ENCODE measurements at regions not wholly inside any gene's neighbourhood (a gene's known extent, or its start where the extent isn't known, plus 50 kb on each side); places are given as distances from the start of the nearest gene placed in this dataset.
"Not testable (repeated sequence)": the region's sequence is repeated elsewhere in the genome, so short reads cannot be mapped to it uniquely, and the experiment has no call there.

DNA sequence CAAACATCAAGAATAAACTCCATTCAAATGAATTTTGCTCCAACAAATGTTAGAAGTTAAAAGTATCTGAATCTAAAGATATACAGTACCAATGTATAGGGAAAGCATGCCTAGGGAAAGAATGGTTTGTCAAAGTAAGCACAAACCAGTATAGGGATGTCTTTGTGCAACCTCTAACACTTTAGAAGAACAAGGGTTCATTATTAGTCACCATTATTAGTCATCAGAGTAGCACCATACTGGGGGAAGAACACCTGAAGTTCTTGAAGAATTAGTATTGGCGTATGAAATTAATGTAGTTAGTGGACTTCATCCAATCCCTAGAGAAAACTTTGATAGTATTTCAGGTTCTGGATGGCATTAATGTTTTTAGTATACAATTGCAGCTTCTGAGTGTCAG, 943.7 kb downstream of the METTL15 start:
- no peaks in the 10 kb centered on the region for H3K4me1 ChIP-seq (ENCODE audit: insufficient read depth, low read length)
- no peaks in the 10 kb centered on the region for H3K36me3 Mint-ChIP-seq (ENCODE audit: low read depth)
- no peak overlapping the region for H3K27ac ChIP-seq (ENCODE audit: low read depth in 1 of 2, low read length in 2 of 2)
- no peaks in the 10 kb centered on the region for H3K27me3 Mint-ChIP-seq
- TF ChIP-seq, protein P1, sequence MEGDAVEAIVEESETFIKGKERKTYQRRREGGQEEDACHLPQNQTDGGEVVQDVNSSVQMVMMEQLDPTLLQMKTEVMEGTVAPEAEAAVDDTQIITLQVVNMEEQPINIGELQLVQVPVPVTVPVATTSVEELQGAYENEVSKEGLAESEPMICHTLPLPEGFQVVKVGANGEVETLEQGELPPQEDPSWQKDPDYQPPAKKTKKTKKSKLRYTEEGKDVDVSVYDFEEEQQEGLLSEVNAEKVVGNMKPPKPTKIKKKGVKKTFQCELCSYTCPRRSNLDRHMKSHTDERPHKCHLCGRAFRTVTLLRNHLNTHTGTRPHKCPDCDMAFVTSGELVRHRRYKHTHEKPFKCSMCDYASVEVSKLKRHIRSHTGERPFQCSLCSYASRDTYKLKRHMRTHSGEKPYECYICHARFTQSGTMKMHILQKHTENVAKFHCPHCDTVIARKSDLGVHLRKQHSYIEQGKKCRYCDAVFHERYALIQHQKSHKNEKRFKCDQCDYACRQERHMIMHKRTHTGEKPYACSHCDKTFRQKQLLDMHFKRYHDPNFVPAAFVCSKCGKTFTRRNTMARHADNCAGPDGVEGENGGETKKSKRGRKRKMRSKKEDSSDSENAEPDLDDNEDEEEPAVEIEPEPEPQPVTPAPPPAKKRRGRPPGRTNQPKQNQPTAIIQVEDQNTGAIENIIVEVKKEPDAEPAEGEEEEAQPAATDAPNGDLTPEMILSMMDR (IDR thresholded peaks at IDR 0.05) = no peak
- H3K4me3 Mint-ChIP-seq = no peak overlapping the region
- no peaks in the 10 kb centered on the region for H3K36me3 ChIP-seq (ENCODE audit: insufficient read depth, low read length)
- peaks cover 0 to 14% of the 10 kb centered on the region in 2 experiments for H3K9me3 ChIP-seq (ENCODE audit: control insufficient read depth in 1 of 2, insufficient read depth in 1 of 2, low read length in 2 of 2)
- H3K4me3 ChIP-seq (ENCODE audit: low read length) = no peak overlapping the region
- CTCF ChIA-PET = no interaction called here
- ATAC-seq (ENCODE audit: poor library complexity) (no peak), DNase-seq (no peak)
- POLR2A ChIA-PET = no interaction called here
- intact Hi-C loops (cut with DNase I, micrococcal nuclease) = no loop called here
- no peaks in the 10 kb centered on the region for H3K27me3 ChIP-seq (ENCODE audit: control insufficient read depth in 1 of 2, insufficient read depth in 2 of 2, low read length in 2 of 2)
- no peaks in the 10 kb centered on the region for H3K4me1 Mint-ChIP-seq (ENCODE audit: low read depth)
- peaks cover 23% of the 10 kb centered on the region for H3K9me3 Mint-ChIP-seq
- H3K27ac Mint-ChIP-seq = no peak overlapping the region

DNA sequence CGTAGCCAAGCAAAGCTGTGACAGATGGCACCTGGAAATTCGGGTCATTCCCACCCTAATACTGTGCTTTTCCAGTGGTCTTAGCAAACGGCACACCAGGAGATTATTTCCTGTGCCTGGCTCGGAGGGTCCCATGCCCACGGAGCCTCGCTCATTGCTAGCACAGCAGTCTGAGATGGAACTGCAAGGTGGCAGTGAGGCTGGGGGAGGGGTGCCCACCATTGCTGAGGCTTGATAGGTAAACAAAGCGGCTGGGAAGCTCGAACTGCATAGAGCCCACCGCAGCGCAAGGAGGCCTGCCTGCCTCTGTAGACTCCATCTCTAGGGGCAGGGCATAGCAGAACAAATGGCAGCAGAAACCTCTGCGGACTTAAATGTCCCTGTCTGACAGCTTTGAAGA, 942.8 kb downstream of the METTL15 start:
- H3K4me3 Mint-ChIP-seq; H3K36me3 ChIP-seq (ENCODE audit: insufficient read depth, low read length); H3K27me3 ChIP-seq (ENCODE audit: control insufficient read depth in 1 of 2, insufficient read depth in 2 of 2, low read length in 2 of 2); H3K4me1 ChIP-seq (ENCODE audit: insufficient read depth, low read length); H3K4me1 Mint-ChIP-seq (ENCODE audit: low read depth); H3K27me3 Mint-ChIP-seq; H3K27ac Mint-ChIP-seq; H3K4me3 ChIP-seq (ENCODE audit: low read length); ATAC-seq (ENCODE audit: poor library complexity); DNase-seq; intact Hi-C loops (cut with DNase I, micrococcal nuclease); H3K9me3 ChIP-seq (ENCODE audit: control insufficient read depth in 1 of 2, insufficient read depth in 1 of 2, low read length in 2 of 2); CTCF ChIA-PET; POLR2A ChIA-PET; H3K36me3 Mint-ChIP-seq (ENCODE audit: low read depth); H3K27ac ChIP-seq (ENCODE audit: low read depth in 1 of 2, low read length in 2 of 2): not testable (repeated sequence)
- peaks cover 18% of the 10 kb centered on the region for H3K9me3 Mint-ChIP-seq

DNA sequence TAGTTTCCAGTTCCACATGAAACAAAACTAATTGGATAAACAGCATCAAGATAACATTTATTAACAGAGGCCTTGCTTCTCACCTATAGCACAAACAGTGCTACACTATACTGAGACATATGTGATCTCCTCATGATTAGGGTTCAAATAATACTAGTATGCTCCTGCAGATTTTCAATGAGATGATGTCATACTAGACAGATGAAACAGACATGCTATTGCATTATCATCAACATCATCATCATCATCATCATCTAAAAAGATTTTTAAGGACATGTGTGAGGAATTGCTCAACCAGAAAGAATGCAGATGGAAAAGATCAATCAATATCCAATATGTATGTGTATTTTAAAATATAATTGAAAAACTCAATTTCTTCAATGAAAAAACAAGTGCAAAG, 932.3 kb downstream of the METTL15 start:
- Mint-ChIP-seq H3K27ac (no peak overlapping the region), H3K9me3 (peaks cover 18% of the 10 kb centered on the region), H3K4me3 (no peak overlapping the region), H3K27me3 (no peaks in the 10 kb centered on the region), H3K36me3 (ENCODE audit: low read depth) (no peaks in the 10 kb centered on the region), H3K4me1 (ENCODE audit: low read depth) (no peaks in the 10 kb centered on the region)
- Histone ChIP-seq H3K27ac (ENCODE audit: low read depth in 1 of 2, low read length in 2 of 2) (no peak overlapping the region), H3K9me3 (ENCODE audit: control insufficient read depth in 1 of 2, insufficient read depth in 1 of 2, low read length in 2 of 2) (no peaks in the 10 kb centered on the region), H3K4me1 (ENCODE audit: insufficient read depth, low read length) (no peaks in the 10 kb centered on the region), H3K27me3 (ENCODE audit: control insufficient read depth in 1 of 2, insufficient read depth in 2 of 2, low read length in 2 of 2) (no peaks in the 10 kb centered on the region), H3K4me3 (ENCODE audit: low read length) (no peak overlapping the region), H3K36me3 (ENCODE audit: insufficient read depth, low read length) (no peaks in the 10 kb centered on the region)
- DNase-seq = no peak
- CTCF ChIA-PET = no interaction called here
- TF ChIP-seq, protein P1 (IDR thresholded peaks at IDR 0.05) = no peak
- intact Hi-C loops (cut with DNase I, micrococcal nuclease) = no loop called here
- POLR2A ChIA-PET = no interaction called here
- no peak for ATAC-seq (ENCODE audit: poor library complexity)

DNA sequence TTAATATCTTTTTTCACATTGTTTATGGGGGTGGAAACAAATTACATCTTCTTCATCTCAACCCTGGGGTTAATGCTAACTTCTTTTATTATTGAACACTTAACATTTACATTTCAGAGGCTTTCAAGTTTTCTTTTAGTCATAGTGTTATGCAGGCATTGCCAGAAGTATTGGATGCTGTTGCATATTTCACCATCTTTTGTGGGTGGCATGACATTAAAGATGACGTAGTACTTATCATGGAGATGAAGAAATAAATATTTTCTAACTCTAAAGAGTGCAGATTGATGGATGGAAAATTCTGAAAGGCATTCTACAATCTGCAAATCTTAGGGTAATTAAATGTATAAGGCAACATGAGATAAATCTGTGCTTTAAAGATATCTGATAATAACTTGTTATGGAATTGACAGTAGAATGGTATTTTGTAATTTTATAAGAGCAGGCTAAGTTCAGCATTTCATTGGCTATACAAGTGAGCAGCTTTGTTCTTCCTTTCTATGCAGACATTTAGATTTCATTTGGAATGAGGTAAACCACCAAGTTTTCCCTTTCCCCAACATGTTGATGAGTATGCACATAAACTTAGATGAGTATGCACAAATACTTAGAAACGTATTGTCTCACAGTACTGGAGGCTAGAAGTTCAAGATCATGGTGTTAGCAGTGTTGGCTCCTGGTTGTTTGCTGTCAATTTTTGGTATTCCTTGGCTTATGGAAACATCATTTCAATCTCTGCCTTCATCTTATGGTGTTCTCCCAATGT, 924.4 kb downstream of the METTL15 start:
- Mint-ChIP-seq H3K36me3 (ENCODE audit: low read depth) (no peaks in the 10 kb centered on the region), H3K9me3 (peaks cover 7% of the 10 kb centered on the region), H3K4me3 (no peak overlapping the region), H3K27me3 (no peaks in the 10 kb centered on the region), H3K27ac (no peak overlapping the region), H3K4me1 (ENCODE audit: low read depth) (no peaks in the 10 kb centered on the region)
- no peak for DNase-seq
- TF ChIP-seq, protein P1 (IDR thresholded peaks at IDR 0.05) = no peak
- Histone ChIP-seq H3K9me3 (ENCODE audit: control insufficient read depth in 1 of 2, insufficient read depth in 1 of 2, low read length in 2 of 2) (peaks cover 0 to 7% of the 10 kb centered on the region in 2 experiments), H3K27me3 (ENCODE audit: control insufficient read depth in 1 of 2, insufficient read depth in 2 of 2, low read length in 2 of 2) (no peaks in the 10 kb centered on the region), H3K36me3 (ENCODE audit: insufficient read depth, low read length) (no peaks in the 10 kb centered on the region), H3K4me3 (ENCODE audit: low read length) (no peak overlapping the region), H3K27ac (ENCODE audit: low read depth in 1 of 2, low read length in 2 of 2) (no peak overlapping the region), H3K4me1 (ENCODE audit: insufficient read depth, low read length) (no peaks in the 10 kb centered on the region)
- intact Hi-C loops (cut with DNase I, micrococcal nuclease) = no loop called here
- ChIA-PET CTCF (no interaction called here), POLR2A (no interaction called here)
- ATAC-seq (ENCODE audit: poor library complexity) = no peak

All from CD4-positive, alpha-beta T cell (primary cell).